GM21423 (cell line): ENCODE measurements at regions not wholly inside any gene's neighbourhood (a gene's known extent, or its start where the extent isn't known, plus 50 kb on each side); places are given as distances from the start of the nearest gene placed in this dataset.

Experiments used
- ATAC-seq: cut with Tn5 transposase; IDR thresholded peaks from one replicate; pipeline ENCODE4 v1.9.1; 2021; ENCODE audit warnings: mild to moderate bottlenecking, moderate library complexity; ENCODE audit not compliant: unreplicated experiment

- ATAC-seq: no peak
Observed at GRCh38 chr6:90722648-90723047, 135.8 kb upstream of the MAP3K7 start.

- no peak for ATAC-seq
Observed at GRCh38 chr6:90720404-90720803, 133.5 kb upstream of the MAP3K7 start.

GRCh38 chr6:90719321-90720195 is 132.7 kb upstream of the MAP3K7 start:
- no peak for ATAC-seq

- ATAC-seq: no peak
Observed at GRCh38 chr6:90716376-90716775, 129.5 kb upstream of the MAP3K7 start.

- no peak for ATAC-seq
Observed at GRCh38 chr6:90715093-90715655, 128.3 kb upstream of the MAP3K7 start.

GRCh38 chr6:90714319-90714718 is 127.4 kb upstream of the MAP3K7 start:
- no peak for ATAC-seq

GRCh38 chr6:90712114-90712513 is 125.2 kb upstream of the MAP3K7 start:
- no peak for ATAC-seq

GRCh38 chr6:90709431-90709996 is 122.6 kb upstream of the MAP3K7 start:
- ATAC-seq: no peak

GRCh38 chr6:90708206-90708737 is 121.4 kb upstream of the MAP3K7 start:
- no peak for ATAC-seq

- ATAC-seq: no peak
Observed at GRCh38 chr6:90707246-90707645, 120.4 kb upstream of the MAP3K7 start.

GRCh38 chr6:90703336-90703735 is 116.5 kb upstream of the MAP3K7 start:
- ATAC-seq: no peak

GRCh38 chr6:90701926-90702325 is 115.1 kb upstream of the MAP3K7 start:
- no peak for ATAC-seq

- peak; percentile 91 for ATAC-seq
Observed at GRCh38 chr6:90701146-90701781, 114.4 kb upstream of the MAP3K7 start.

GRCh38 chr6:90695316-90695715 is 108.4 kb upstream of the MAP3K7 start:
- ATAC-seq: no peak

GRCh38 chr6:90694802-90695201 is 107.9 kb upstream of the MAP3K7 start:
- no peak for ATAC-seq

- no peak for ATAC-seq
Observed at GRCh38 chr6:90691823-90692222, 105.0 kb upstream of the MAP3K7 start.

GRCh38 chr6:90689172-90689571 is 102.3 kb upstream of the MAP3K7 start:
- ATAC-seq: no peak

- no peak for ATAC-seq
Observed at GRCh38 chr6:90687775-90688380, 101.0 kb upstream of the MAP3K7 start.

- no peak for ATAC-seq
Observed at GRCh38 chr6:90681863-90682262, 95.0 kb upstream of the MAP3K7 start.

- ATAC-seq: no peak
Observed at GRCh38 chr6:90678049-90678779, 91.3 kb upstream of the MAP3K7 start.
